HG03378 (cell line): ENCODE measurements at regions not wholly inside any gene's neighbourhood (a gene's known extent, or its start where the extent isn't known, plus 50 kb on each side); places are given as distances from the start of the nearest gene placed in this dataset.
A peak's percentile ranks its signal among the peaks of the same experiment; 100 is the strongest.

ENCODE experiments used
- ATAC-seq: cut with Tn5 transposase; IDR thresholded peaks from one replicate; pipeline ENCODE4 v1.9.1; 2021; ENCODE audit warnings: mild to moderate bottlenecking, moderate library complexity; ENCODE audit not compliant: unreplicated experiment

DNA sequence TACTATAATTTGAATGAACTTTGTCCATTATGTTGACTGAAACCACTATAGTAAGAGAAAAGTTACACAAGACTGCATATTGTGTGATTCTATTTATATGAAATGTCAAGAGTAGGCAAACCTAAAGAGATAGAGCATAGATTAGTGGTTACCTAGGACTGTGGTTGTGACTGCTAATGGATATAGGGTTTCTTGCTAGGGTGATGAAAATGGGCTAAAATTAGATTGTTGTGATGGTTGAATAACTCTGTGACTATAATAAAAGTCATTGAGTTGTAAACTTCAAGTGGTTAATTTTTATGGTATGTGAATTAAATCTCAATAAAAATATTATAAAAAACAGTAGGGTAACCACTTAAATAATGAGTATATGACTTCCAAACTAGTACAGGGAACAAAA is 142.9 kb upstream of the AHR start:
- ATAC-seq = no peak

DNA sequence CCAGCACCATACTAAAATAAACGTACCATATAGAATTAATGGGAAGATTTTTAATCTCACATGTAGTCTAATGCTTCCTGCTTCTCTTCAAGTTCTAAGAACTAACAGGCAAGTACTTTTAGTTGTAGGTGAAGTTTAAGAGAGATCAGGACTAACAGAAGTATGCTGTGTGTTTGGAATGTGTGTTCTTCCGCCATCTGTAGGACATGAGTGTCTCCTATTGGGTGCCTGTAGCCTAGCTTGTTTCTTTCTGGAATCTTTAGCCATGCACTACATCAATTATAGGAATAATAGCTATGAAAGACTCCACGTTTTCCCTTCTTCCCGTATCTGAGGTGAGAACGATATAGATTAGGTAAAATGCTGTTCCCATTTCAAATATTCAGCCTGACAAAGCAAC is 140.2 kb upstream of the AHR start:
- no peak for ATAC-seq

GRCh38 chr7:17159500-17160037 is 138.9 kb upstream of the AHR start:
- peak; percentile 90 for ATAC-seq

- ATAC-seq = peak; percentile 97
Measured at GRCh38 chr7:17166824-17167379, 131.6 kb upstream of the AHR start.

- ATAC-seq = no peak
Measured at GRCh38 chr7:17168416-17168815, 130.0 kb upstream of the AHR start.

DNA sequence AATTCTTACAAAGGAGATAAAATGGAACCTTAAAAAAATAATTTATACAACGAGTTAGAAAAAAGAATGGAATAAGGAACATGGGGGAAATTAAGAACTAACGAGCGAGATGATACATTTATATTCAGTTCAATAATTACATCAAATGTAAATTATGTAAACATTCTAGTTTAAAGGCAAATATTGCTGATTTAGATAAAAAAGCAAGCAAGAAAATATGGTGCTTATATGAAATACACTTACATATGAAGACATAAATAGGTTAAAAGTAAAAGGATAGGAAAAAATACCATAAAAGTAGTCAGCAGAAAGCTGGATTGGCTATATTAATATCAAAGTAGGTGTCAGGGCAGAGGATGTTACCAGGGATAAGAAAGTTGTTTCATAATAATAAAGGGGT is 127.0 kb upstream of the AHR start:
- no peak for ATAC-seq

GRCh38 chr7:17176371-17177032 is 122.0 kb upstream of the AHR start:
- ATAC-seq = no peak

- ATAC-seq = no peak
Measured at GRCh38 chr7:17178545-17178944, 119.9 kb upstream of the AHR start.

DNA sequence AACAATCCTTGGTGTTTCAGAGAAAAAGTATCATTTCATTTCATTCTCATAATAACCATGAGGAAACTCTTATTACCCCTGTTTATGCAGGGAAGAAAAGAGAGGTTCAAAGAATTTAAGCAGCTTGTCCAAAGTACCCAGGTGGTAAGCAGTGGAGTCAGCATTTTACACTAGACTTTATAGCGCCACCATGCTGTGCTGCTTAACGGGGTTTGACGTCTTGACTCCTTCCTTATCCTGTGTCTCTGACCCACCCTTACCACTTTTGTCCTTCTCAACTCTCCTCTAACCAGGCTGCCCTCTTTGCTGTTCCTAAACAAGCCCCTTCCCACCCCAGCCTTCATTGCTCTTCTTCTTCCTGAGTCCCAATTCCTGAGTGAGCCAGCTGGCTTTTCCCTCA is 117.0 kb upstream of the AHR start:
- ATAC-seq = no peak

- ATAC-seq = no peak
Measured at GRCh38 chr7:17183630-17184328, 114.7 kb upstream of the AHR start.

DNA sequence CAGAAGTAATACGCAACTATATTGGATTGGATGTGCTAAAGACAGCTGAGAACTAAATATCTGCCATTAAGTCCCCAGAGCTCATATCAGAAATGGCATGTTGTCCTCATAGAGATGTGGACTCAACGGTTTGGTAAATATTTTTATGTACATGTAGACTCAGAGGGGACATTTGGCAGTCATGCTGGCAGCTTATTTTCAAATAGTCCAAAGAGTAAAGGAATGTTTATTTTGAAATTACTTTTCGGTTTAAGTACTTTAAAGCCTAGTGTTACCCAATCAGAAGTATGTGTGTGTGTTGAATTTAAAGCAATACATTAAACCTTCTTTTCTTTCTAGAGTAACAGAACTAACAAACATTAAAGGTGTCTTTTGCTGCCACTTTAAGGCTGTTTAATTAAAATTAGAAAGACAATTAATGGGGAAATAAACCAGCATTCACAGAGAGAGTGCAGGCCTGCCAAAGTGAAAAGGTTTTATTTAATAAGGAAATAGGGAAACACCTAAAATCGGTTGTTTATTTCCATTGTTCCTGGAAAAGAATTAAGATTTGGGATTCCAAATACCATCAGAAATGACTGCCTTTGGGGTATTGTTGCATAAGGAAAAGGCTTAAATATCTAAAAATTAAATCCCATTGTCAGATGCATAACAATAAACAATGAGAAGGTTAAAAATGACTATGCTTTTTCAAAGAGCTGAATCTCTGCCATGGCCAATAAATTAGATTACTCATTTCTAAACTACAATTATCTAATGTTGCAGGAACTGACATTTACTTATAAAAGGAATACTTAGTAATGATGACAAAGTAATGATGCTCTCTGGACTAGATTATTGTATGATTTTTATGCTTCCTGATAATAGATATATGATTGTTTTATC is 113.4 kb upstream of the AHR start:
- ATAC-seq = peak; percentile 42

DNA sequence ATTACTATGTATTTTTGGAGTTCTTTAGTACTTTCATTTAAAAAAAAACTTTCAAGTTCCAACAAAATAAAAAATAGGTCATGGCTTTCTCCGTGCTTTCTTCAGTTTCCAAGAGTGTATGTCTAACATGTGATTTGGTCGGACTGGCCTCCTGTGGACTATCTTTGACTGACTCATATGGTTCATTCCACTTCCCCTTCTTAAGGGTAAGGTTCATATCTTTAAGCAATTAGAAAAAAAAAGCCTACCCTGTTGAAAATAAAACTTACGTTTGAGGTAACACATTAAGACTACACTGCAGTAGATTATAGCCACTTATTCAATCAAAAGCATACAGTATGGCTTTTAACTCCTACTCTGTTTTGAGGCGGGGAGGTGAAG is 112.8 kb upstream of the AHR start:
- peak; percentile 99 for ATAC-seq

DNA sequence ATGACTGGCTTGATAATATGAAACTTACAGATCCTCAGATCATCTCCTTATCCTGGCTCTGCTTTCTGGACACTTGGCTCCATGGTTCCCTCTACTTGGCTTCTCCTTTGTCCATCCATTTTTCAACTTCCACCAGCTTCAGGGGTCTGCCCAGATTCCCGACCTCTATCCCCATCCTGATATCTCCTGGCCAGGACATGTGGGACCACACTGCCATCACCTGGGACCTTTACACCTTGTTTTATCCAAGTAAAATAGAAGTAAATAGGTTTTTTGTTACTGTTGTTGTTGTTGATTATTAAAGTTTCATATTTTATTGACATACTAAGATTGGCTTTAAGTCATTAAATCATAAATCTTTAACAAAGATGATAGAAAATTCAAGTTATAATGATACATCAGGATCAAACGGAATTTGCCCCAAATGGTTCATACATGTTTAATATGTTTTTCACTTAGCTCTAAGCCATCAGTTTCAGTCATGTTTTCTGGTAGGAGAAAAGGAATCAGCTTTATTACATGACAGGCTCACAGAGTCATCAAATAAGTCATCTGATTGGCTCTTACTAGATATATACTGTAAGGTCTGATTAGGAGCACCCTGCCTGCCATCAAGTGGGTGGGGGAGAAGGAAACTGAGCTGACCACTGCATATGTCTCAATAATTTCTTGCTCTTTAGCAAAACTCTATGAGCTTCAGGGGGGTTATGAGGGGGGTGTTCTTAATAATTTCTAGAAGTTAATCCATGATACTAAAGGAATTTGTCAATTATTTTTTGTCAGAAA is 111.5 kb upstream of the AHR start:
- ATAC-seq = no peak

- ATAC-seq = no peak
Measured at GRCh38 chr7:17194656-17195055, 103.8 kb upstream of the AHR start.

- ATAC-seq = peak; percentile 91
Measured at GRCh38 chr7:17195576-17195975, 102.9 kb upstream of the AHR start.

GRCh38 chr7:17205910-17206309 is 92.5 kb upstream of the AHR start:
- ATAC-seq = no peak

GRCh38 chr7:17206349-17206905 is 92.0 kb upstream of the AHR start:
- ATAC-seq = no peak

DNA sequence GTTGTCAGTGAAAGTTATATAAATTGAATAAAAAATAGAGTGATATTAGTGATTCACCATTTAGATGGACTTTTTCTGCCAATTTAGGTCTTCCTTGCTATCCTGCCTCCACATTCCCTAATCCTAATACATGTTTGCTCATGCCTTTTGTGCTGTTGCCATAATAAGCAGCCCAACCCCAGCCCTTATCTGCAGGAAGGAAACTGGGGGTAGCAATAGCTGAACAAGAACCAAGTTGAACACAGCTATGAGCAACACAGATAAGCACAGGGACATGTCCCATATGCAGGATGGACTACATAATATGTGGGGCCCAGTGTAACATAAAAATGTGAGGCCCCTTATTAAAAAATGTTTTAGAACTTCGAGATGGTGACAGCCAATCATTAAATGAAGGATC is 91.2 kb upstream of the AHR start:
- ATAC-seq = no peak

GRCh38 chr7:17209101-17209500 is 89.4 kb upstream of the AHR start:
- no peak for ATAC-seq

- no peak for ATAC-seq
Measured at GRCh38 chr7:17211307-17211836, 87.1 kb upstream of the AHR start.
